GM23248 (cell line): ENCODE measurements at regions not wholly inside any gene's neighbourhood (a gene's known extent, or its start where the extent isn't known, plus 50 kb on each side); places are given as distances from the start of the nearest gene placed in this dataset.
"Not testable (repeated sequence)": the region's sequence is repeated elsewhere in the genome, so short reads cannot be mapped to it uniquely, and the experiment has no call there.

Experiments
- DNase-seq: peaks from one replicate; pipeline ENCODE4 v3.0.0-alpha.2; 2015
- H2AFZ ChIP-seq: fragments of 200-600 bp; sonication (generic); 2 replicates; pipeline ENCODE4 v1.6.1; 2016; ENCODE audit warnings: antibody characterized with exemption
- H3F3A ChIP-seq: fragments of 200-600 bp; sonication (generic); 2 replicates; pipeline ENCODE4 v1.6.1; 2016; ENCODE audit warnings: mild to moderate bottlenecking, antibody characterized with exemption, mixed run types; ENCODE audit not compliant: insufficient read depth
- H3K27ac ChIP-seq: fragments of 200-600 bp; sonication (generic); 2 replicates; pipeline ENCODE4 v1.5.1; 2016; ENCODE audit warnings: mild to moderate bottlenecking
- H3K27me3 ChIP-seq: fragments of 200-600 bp; sonication (generic); replicated peaks from 2 replicates; pipeline ENCODE4 v1.6.1; 2016; ENCODE audit warnings: mild to moderate bottlenecking; ENCODE audit not compliant: insufficient read depth
- H3K36me3 ChIP-seq: fragments of 200-600 bp; sonication (generic); 2 replicates; pipeline ENCODE4 v1.6.1; 2016; ENCODE audit warnings: low read depth, mild to moderate bottlenecking
- H3K4me1 ChIP-seq: fragments of 200-600 bp; sonication (generic); 2 replicates; pipeline ENCODE4 v1.6.1; 2016; ENCODE audit warnings: mild to moderate bottlenecking; ENCODE audit not compliant: insufficient read depth
- H3K4me2 ChIP-seq: fragments of 200-600 bp; sonication (generic); one replicate; pipeline ENCODE4 v1.6.1; 2016; ENCODE audit warnings: mild to moderate bottlenecking; ENCODE audit not compliant: unreplicated experiment
- H3K4me3 ChIP-seq: fragments of 200-600 bp; sonication (generic); 2 replicates; pipeline ENCODE4 v1.5.1; 2016; ENCODE audit warnings: mild to moderate bottlenecking
- H3K79me2 ChIP-seq: fragments of 200-600 bp; sonication (generic); 2 replicates; pipeline ENCODE4 v1.6.1; 2016; ENCODE audit warnings: mild to moderate bottlenecking; ENCODE audit not compliant: insufficient read depth
- H3K9ac ChIP-seq: fragments of 200-600 bp; sonication (generic); 2 replicates; pipeline ENCODE4 v1.6.1; 2016; ENCODE audit warnings: mild to moderate bottlenecking
- H3K9me2 ChIP-seq: fragments of 200-600 bp; sonication (generic); 2 replicates; pipeline ENCODE4 v1.6.1; 2016; ENCODE audit warnings: mixed run types, mild to moderate bottlenecking, moderate library complexity; ENCODE audit not compliant: insufficient read depth
- H3K9me3 ChIP-seq: fragments of 200-600 bp; sonication (generic); one replicate; pipeline ENCODE4 v1.6.1; 2017; ENCODE audit warnings: low read depth
- H4K20me1 ChIP-seq: fragments of 200-600 bp; sonication (generic); 2 replicates; pipeline ENCODE4 v1.6.0; 2016; ENCODE audit not compliant: insufficient read depth
- WGBS, 2 experiments: methylation state at CpG; one replicate each; pipeline ENCODE4 v1.1.6; 2015 to 2017; ENCODE audit warnings: low lambda C conversion rate in 2 of 2, low coverage in 1 of 2; ENCODE audit errors: missing lambda C conversion rate in 2 of 2; 5-methylcytosine and 5-hydroxymethylcytosine counted together
- in situ Hi-C: fragments of 300-500 bp; cut with MboI; formaldehyde crosslinking; loops from 2 replicates; pipeline ENCODE4 v1.15.0; 2020

DNA sequence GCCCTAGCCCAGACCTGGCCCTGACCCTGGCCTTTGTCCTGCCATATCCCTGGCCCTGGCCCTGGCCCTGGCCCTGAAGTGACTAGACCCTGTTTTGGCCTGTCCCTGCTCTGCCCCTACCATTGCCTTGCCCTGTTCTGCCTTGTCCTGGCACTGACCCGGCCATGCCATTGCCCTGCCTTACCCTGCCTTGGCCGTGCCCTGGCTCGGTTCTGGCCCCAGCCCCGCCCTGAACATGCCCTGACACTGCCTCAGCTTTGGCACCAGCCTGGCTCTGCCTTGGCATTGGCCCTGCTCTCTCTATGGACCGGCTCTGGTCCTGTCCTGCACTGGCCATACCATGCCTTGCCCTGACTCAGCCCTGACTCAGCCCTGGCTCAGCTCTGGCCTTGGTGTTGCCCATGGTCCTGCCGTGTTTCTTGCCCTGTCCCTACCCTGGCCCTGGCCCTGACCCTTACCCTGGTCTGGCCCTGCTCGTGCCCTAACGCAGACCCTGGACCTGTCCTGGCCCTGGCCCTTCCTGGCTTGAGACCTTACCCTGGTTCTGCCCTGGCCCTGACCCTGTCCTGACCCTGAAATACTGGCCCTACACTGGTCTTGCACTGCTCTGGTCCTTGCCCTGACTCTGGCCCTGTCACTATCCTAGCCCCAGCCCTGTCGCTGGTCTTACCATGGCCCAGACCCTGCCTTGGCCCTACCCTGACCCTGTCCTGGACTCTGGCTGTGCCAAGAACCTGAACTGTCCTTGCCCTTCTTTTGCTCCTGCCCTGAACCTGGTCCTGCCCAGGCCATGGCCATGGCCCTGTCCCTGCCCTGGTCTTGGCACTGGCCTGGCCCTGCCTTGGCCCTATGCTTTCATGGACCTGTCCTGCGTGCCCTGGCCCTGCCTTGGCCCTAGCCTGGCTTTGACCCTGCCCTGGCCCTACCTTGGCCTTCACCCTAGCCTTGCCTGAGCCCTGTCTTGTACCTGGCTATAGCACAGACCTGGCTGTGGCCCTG is 224.6 kb downstream of the LIPI start:
- H3K4me2 ChIP-seq, H3K27me3 ChIP-seq, H3K27ac ChIP-seq, H3K9me2 ChIP-seq, DNase-seq, H3K4me3 ChIP-seq, H3K9me3 ChIP-seq, H3K79me2 ChIP-seq, H3K9ac ChIP-seq, H3K4me1 ChIP-seq, H2AFZ ChIP-seq, H3K36me3 ChIP-seq, H3F3A ChIP-seq, in situ Hi-C loops, H4K20me1 ChIP-seq: not testable (repeated sequence)
- 67 to 68% methylated on average over 8 to 10 of the region's 10 CpGs for WGBS, 2 experiments

DNA sequence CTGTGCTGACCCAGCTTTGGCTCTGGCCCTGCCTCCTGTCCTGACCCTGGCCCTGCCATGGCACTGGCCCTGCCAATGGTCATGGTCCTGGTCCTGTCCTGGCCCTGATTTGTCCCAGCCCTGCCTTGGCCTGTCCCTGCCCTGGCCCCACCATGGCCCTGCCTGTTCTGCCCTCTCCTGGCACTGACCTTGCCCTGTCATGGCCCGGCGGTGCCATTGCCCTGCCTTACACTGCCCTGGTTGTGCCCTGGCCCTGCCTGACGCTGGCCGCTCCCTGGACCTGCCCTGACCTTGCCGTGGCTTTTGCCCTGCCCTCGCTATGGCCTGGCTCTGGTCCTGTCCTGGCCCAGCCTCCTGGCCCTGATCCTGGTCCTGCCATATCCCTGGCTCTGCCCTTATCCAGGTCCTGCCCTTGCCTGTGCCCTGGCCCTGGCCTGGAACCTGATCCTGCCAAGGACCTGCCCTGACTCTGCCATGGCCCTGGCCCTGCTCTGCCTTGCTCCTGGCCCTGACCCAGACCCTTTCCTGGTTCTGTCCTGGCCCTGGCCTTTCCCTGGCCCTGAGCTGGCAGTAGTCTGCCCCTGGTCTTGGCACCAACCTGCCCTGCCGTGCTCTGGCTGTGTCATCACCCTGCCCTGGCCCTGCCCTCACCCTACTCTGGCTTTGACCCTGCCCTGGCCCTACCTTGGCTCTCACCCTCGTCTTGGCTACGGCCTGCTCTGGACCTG is 225.5 kb downstream of the LIPI start:
- H3K9ac ChIP-seq, H3K4me1 ChIP-seq, H3K4me2 ChIP-seq, DNase-seq, H3K4me3 ChIP-seq, H4K20me1 ChIP-seq, H3K36me3 ChIP-seq, H2AFZ ChIP-seq, H3K9me2 ChIP-seq, H3K27ac ChIP-seq, in situ Hi-C loops, H3K9me3 ChIP-seq, H3F3A ChIP-seq, H3K79me2 ChIP-seq, H3K27me3 ChIP-seq: not testable (repeated sequence)
- WGBS, 2 experiments = 61% methylated on average over 6 of the region's 9 CpGs

DNA sequence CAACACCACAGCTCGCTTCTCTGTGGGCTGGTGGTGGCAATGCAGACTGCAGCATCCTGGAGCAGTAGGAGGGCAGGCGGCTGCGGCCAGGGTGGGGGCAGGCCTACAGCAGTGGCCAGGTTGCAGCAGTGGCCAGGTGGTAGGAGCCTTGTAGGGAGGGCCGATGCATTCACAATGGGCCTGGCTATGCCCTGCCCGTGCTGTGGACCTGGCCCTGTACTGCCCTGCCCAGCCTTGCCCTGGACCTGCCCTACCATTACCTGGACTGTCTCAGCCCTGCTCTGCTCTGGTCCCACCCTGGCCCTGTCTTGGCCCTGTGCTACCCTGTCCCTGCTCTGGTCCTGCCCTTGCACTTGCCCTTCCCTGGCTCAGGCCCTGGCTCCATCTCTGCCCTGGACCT is 226.0 kb downstream of the LIPI start:
- DNase-seq, H3K27me3 ChIP-seq, H4K20me1 ChIP-seq, H3K4me2 ChIP-seq, H3K9me2 ChIP-seq, H2AFZ ChIP-seq, H3K9ac ChIP-seq, H3K79me2 ChIP-seq, H3K27ac ChIP-seq, H3K4me1 ChIP-seq, H3K4me3 ChIP-seq, H3K9me3 ChIP-seq, H3F3A ChIP-seq, in situ Hi-C loops, H3K36me3 ChIP-seq: not testable (repeated sequence)
- 63 to 64% methylated on average over 5 of the region's 5 CpGs for WGBS, 2 experiments

DNA sequence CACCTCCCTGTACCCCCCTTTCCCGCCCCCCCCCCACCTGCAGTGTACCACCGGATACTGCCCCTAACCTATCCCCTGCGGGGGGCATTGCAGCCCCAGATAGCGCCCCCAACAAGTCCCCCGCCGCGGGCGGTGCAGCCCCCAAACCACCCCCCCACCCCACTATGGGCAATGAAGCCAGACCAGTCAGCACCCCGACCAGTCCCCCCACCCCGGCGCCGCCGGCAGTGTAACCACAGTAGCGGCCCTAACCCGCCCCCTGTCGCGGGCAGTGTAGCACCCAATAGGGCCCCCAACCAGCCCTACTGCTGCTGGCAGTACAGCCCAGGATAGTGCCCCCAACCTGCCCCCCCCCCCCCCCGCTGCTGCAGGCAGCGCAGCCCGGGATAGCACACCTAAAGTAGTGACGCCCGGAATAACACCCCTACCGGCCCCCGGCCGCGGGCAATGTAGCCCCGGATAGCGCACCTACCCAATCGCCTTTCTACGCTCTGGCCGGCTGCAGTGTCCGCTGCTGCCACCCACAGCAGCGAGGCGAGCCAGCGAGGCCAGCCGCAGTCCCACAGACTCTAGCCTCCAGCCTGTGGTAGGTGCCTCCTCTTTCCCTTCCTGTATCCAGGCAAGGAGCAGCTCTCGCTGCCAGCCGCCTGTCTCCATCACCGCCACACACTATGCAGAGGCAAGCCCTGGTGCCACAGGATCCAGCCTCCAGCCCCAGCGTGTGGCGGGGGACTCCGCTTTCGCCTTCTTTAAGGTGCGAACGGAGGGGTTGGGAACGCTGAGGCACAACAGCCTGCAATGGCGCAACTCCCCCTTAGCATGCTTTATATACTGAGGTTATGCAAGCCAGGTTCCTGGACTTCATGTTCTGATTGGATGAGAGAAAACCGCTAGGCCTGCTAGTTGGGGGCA is 229.3 kb downstream of the LIPI start:
- H2AFZ ChIP-seq, H3K4me2 ChIP-seq, H3K4me3 ChIP-seq, in situ Hi-C loops, H3K27ac ChIP-seq, H3K79me2 ChIP-seq, H3K9ac ChIP-seq, H3K36me3 ChIP-seq, H3F3A ChIP-seq, H3K9me2 ChIP-seq, H3K4me1 ChIP-seq, H3K27me3 ChIP-seq, H3K9me3 ChIP-seq, DNase-seq, H4K20me1 ChIP-seq: not testable (repeated sequence)
- 95 to 98% methylated on average over 26 to 32 of the region's 48 CpGs for WGBS, 2 experiments

DNA sequence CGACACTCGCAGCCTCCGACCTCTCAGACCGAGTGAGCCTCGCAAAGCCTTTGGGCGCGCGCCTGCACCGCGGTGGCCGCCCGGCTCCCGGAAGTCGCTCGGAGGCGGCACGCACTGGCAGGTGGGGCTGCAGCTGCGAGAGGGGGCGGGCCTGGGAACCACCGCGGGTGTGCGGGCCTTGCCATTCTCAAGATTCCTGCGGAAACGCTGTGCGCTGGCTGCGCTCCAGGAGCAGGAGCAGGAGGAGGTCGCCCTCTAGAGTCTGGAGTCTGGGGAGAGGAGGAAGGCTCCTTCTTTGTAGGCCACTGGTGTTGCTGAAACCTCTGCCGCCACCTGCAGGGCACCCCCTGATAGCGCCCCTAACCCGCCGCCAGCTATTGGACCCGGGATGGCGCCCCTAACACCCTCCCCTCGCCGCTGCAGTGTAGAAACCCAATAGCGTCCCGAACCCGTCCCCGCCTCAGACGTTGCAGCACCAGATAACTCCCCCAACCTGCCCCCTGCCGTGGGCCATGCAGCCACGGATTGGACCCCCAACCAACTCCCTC is 230.6 kb downstream of the LIPI start:
- H3K4me3 ChIP-seq, H3K36me3 ChIP-seq, in situ Hi-C loops, H3K4me1 ChIP-seq, H4K20me1 ChIP-seq, H3F3A ChIP-seq, H3K79me2 ChIP-seq, H3K4me2 ChIP-seq, DNase-seq, H3K9me3 ChIP-seq, H3K27ac ChIP-seq, H3K9me2 ChIP-seq, H3K27me3 ChIP-seq, H3K9ac ChIP-seq, H2AFZ ChIP-seq: not testable (repeated sequence)
- WGBS, 2 experiments = 99 to 100% methylated on average over 4 to 37 of the region's 42 CpGs

DNA sequence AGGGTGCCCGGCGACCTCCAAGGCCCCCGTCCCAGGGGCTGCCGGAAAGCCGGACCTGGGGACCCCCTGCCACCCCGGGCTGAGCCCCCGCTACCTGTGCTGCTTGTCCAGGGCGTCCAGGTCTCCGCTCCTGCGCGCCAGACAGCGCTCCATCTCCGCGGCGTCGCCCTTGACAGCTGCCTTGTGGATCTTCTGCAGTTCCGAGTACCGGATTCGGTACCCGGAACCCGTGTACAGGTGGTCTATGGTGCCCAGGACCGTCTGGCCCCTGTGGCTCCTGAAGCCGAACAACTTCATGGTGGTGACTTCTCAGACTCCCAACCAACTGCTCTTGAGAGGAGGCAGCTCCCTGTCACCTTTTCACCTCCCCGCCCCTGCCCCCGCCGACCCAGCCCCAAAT is 231.1 kb downstream of the LIPI start:
- WGBS, 2 experiments = 95 to 100% methylated on average over 10 to 26 of the region's 26 CpGs
- H4K20me1 ChIP-seq, H3K4me2 ChIP-seq, H3K9ac ChIP-seq, DNase-seq, H3K4me3 ChIP-seq, H3K27ac ChIP-seq, H3K4me1 ChIP-seq, H3K27me3 ChIP-seq, H3K36me3 ChIP-seq, H2AFZ ChIP-seq, H3K9me3 ChIP-seq, H3K79me2 ChIP-seq, H3K9me2 ChIP-seq, H3F3A ChIP-seq: not testable (repeated sequence)
- in situ Hi-C loops = loop anchor here (10.0 kb wide), 1 partner anchor 75 kb away; no protein-coding TSS in a partner anchor

DNA sequence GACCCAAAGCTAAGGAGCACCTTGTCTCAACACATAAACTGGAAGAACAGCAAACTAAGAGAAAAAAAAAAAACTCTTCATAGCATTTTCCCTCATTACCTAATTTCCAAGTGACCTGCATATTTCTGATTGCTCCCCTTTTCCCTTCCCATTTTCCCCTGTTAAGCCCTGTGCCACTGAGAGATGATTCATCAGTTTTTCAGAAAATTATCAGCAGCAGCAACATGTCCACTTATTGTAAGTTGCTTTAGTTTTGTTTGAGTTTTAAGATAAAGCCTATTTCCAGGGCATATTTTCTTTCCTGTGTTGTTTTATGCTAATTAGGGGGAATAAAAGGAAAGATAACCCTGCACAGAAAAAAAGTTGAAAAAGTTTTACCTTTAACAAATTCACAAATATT is 236.2 kb downstream of the LIPI start:
- H3K79me2 ChIP-seq, H3K36me3 ChIP-seq, H3K4me3 ChIP-seq, H3K9me2 ChIP-seq, DNase-seq, H3K27me3 ChIP-seq, H3K9me3 ChIP-seq, H3F3A ChIP-seq, H3K9ac ChIP-seq, H3K27ac ChIP-seq, H3K4me2 ChIP-seq, H2AFZ ChIP-seq, H3K4me1 ChIP-seq, H4K20me1 ChIP-seq: not testable (repeated sequence)
- in situ Hi-C loops = loop anchor here (10.0 kb wide), 1 partner anchor 80 kb away; no protein-coding TSS in a partner anchor
